Esophagus squamous epithelium (tissue), 5 donors: ENCODE measurements at regions not wholly inside any gene's neighbourhood (a gene's known extent, or its start where the extent isn't known, plus 50 kb on each side); places are given as distances from the start of the nearest gene placed in this dataset.

Experiments
- DNase-seq: peaks from one replicate; lab custom pipeline; 2025; lab: John Stamatoyannopoulos, UW
- H3K27ac ChIP-seq, 4 donors: fragments of 200-600 bp; sonication (generic); one replicate each; pipeline ENCODE4 v1.5.1; 2016 to 2019; ENCODE audit warnings: mild to moderate bottlenecking in 1 of 4
- H3K27me3 ChIP-seq, 4 donors: fragments of 200-600 bp; sonication (generic); 1 replicate in 3 of 4; 2 replicates in 1 of 4; pipeline versions ENCODE4 v1.5.1 to v1.6.0; 2017 to 2021; ENCODE audit warnings: antibody characterized with exemption in 1 of 4
- H3K36me3 ChIP-seq, 3 donors: fragments of 200-600 bp; sonication (generic); one replicate each; pipeline ENCODE4 v1.5.1; 2016 to 2019
- H3K4me1 ChIP-seq, 3 donors: fragments of 200-600 bp; sonication (generic); one replicate each; pipeline ENCODE4 v1.5.1; 2017 to 2019
- H3K4me3 ChIP-seq, 4 donors: fragments of 200-600 bp; sonication (generic); 1 replicate in 3 of 4; 2 replicates in 1 of 4; pipeline ENCODE4 v1.5.1; 2016 to 2019; ENCODE audit warnings: mild to moderate bottlenecking in 2 of 4, moderate library complexity in 1 of 4
- H3K9me3 ChIP-seq, 3 donors: fragments of 200-600 bp; sonication (generic); one replicate each; pipeline ENCODE4 v1.5.1; 2016 to 2019
- POLR2A ChIP-seq, 4 donors: fragments of 450-650 bp; IDR thresholded peaks; one replicate each; pipeline ENCODE4 v1.6.1; 2017; ENCODE audit warnings: antibody characterized with exemption in 4 of 4, mild to moderate bottlenecking in 4 of 4, moderate library complexity in 3 of 4
- WGBS, 2 donors: methylation state at CpG; one replicate each; pipeline ENCODE4 v1.1.5; 2018; 5-methylcytosine and 5-hydroxymethylcytosine counted together
- intact Hi-C: fragments of 100-400 bp; cut with DNase I; formaldehyde crosslinking; loops from one replicate; pipeline ENCODE4 v1.15.0; 2022
- TF ChIP-seq, protein P1 (sequence below), 6 experiments: fragments of 450-650 bp in 4 of 6; fragments of 200-600 bp in 2 of 6; sonication (generic) in 2 of 6; IDR thresholded peaks; one replicate each; pipeline ENCODE4 v1.5.1; 2016 to 2019; ENCODE audit warnings: antibody characterized with exemption in 6 of 6, mild to moderate bottlenecking in 4 of 6, moderate library complexity in 4 of 6
- donor health status: DM: yes; HTN: yes; CAD: no.

DNA sequence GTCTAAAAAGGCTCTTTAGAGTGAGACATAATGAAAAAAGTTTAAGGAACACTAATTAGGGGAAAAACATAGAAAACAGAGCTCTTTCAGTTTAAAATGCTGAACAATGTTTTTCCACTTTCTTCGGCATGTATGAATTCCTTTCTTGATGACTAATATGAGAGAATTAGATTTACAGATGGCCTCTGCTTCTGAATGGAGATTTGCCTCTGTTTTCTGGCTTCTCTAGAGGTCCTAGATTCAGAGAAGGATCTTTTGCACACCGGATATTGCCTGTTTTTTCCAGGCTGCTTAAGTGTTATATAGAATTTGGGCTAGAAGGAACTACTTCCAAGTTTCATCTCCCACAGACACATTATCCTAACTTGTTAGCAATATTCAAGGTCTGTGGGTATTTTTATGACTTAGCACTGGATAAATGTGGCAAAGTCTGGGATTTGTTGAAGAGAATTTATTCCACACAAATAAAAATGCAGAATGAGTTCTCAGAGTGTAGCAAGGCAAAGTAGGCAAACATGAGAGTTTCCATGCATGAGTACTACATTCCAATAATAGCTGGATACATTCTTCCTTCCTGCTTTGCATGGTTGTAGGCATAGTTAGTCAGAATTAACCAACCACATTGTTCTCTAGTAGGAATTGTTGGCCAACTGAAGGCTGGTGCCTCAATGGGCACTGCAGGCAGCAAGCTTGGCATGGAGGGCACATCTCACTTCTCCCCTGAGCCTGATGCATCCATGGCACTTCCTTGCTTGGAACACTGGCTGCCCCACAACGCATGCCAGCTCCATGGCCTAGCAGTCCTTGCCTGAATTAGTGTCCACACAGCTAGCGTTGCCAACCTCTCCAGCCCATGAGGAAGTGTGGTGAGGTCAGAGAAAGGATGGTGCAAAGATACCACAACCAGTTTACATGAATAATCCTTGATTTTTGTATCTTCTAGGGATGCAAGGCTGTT, 224.2 kb downstream of the CLIC5 start:
- intact Hi-C loops = no loop called here
- 80 to 83% methylated on average over 3 to 4 of the region's 4 CpGs for WGBS, 2 donors
- Histone ChIP-seq H3K4me1 (no peaks in the 10 kb centered on the region), H3K9me3 (no peaks in the 10 kb centered on the region), H3K27me3 (peaks cover 0 to 3% (median 0%) of the 10 kb centered on the region in 4 donors), H3K36me3 (no peaks in the 10 kb centered on the region), H3K27ac (no peak overlapping the region), H3K4me3 (no peak overlapping the region)
- TF ChIP-seq POLR2A (IDR thresholded peaks at IDR 0.05) = no peak
- TF ChIP-seq, protein P1, sequence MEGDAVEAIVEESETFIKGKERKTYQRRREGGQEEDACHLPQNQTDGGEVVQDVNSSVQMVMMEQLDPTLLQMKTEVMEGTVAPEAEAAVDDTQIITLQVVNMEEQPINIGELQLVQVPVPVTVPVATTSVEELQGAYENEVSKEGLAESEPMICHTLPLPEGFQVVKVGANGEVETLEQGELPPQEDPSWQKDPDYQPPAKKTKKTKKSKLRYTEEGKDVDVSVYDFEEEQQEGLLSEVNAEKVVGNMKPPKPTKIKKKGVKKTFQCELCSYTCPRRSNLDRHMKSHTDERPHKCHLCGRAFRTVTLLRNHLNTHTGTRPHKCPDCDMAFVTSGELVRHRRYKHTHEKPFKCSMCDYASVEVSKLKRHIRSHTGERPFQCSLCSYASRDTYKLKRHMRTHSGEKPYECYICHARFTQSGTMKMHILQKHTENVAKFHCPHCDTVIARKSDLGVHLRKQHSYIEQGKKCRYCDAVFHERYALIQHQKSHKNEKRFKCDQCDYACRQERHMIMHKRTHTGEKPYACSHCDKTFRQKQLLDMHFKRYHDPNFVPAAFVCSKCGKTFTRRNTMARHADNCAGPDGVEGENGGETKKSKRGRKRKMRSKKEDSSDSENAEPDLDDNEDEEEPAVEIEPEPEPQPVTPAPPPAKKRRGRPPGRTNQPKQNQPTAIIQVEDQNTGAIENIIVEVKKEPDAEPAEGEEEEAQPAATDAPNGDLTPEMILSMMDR (IDR thresholded peaks at IDR 0.05) = no peak
- no peak for DNase-seq

DNA sequence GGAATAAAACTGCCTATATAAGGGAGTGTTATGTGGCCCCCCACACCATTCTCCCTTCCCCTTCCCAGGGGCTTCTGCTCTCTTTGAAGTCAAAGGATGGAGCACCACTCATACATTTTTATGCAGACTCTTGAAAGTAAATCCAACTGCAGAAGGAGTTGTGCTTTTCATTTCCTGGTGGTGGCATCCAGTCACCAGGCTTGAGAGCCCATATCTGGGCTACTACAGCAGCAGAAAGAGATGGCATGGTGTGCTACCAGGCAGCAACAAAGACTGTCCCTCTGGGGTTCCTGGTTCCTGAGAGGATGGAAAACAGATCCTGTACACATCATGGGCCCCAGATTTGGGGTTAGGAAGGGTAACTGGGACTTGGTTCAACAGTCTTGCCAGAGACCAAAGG, 226.4 kb downstream of the CLIC5 start:
- Histone ChIP-seq H3K4me1 (no peaks in the 10 kb centered on the region), H3K4me3 (no peak overlapping the region), H3K27ac (no peak overlapping the region), H3K27me3 (no peaks in the 10 kb centered on the region), H3K36me3 (no peaks in the 10 kb centered on the region), H3K9me3 (no peaks in the 10 kb centered on the region)
- TF ChIP-seq POLR2A (IDR thresholded peaks at IDR 0.05) = no peak
- TF ChIP-seq, protein P1 (IDR thresholded peaks at IDR 0.05) = no peak
- intact Hi-C loops = no loop called here
- no peak for DNase-seq

DNA sequence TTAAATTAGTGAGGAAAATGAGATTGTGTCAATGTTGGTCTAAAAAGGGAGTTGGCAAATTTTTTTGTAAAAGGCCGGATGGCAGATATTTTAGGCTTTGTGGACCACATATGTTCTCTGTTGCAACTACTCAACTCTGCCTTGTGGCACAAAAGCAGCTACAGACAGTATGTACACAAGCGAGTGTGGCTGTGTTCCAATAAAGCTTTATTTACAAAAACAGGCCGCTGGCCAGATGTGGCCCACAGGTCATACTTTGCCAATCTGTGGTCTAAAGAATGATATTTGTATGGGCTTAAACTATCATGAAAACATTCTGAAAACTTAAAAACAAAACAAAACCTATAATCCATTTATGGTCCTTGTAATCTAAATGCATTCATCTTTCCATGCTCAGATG, 228.3 kb downstream of the CLIC5 start:
- no peaks in the 10 kb centered on the region for H3K4me1 ChIP-seq
- no peaks in the 10 kb centered on the region for H3K9me3 ChIP-seq
- no peak overlapping the region for H3K4me3 ChIP-seq
- H3K36me3 ChIP-seq = no peaks in the 10 kb centered on the region
- TF ChIP-seq, protein P1 (IDR thresholded peaks at IDR 0.05) = no peak
- no peak for TF ChIP-seq POLR2A (IDR thresholded peaks at IDR 0.05)
- no peak overlapping the region for H3K27ac ChIP-seq
- no peaks in the 10 kb centered on the region for H3K27me3 ChIP-seq
- intact Hi-C loops = no loop called here
- WGBS, 2 donors = 77 to 88% methylated on average over 3 of the region's 3 CpGs
- DNase-seq = no peak

DNA sequence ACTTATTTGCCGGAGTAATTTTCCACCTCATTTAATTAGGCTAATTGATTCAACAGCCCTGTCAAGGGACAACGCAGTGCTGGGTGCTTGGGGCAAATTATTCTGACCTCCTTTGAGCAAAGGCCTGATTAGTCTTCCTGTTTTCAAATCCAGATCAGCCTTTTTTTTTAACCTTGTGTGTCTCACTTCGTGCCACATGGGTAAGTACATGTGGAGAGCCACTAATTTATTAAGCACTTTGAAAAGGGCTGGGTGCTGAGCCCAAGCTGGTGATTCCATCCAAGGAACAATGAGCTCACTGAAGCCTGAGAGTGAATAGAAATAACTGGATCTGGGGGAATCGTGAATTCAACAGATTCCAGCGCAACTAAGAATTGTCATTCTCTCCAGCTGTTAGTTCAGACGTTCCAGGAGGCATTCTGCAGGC, 229.3 kb downstream of the CLIC5 start:
- DNase-seq = no peak
- intact Hi-C loops = no loop called here
- Histone ChIP-seq H3K4me1 (no peaks in the 10 kb centered on the region), H3K27ac (no peak overlapping the region), H3K36me3 (no peaks in the 10 kb centered on the region), H3K4me3 (no peak overlapping the region), H3K9me3 (no peaks in the 10 kb centered on the region), H3K27me3 (no peaks in the 10 kb centered on the region)
- no peak for TF ChIP-seq POLR2A (IDR thresholded peaks at IDR 0.05)
- TF ChIP-seq, protein P1 (IDR thresholded peaks at IDR 0.05) = no peak
- WGBS, 2 donors = 59 to 60% methylated on average over 6 of the region's 6 CpGs

DNA sequence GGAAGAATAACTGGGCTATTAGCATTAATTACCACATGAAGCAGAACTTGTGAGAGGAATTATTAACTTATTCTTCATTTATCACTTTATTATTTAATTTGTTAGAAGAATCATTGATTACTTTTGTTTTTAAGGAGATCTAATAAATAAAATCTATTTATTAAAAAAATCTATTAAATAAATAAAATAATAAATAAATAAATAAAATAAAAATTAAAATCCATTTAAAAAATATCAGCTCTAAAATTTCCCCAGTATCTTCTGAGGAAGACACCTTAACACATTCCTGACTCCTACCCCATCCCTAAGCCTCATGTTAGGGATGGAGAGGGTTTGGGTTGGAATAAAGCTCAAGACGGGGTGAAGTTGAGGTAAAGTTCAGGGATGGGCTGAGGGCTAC, 231.4 kb downstream of the CLIC5 start:
- Histone ChIP-seq H3K27me3 (no peaks in the 10 kb centered on the region), H3K4me3 (no peak overlapping the region), H3K36me3 (no peaks in the 10 kb centered on the region), H3K27ac (no peak overlapping the region), H3K9me3 (no peaks in the 10 kb centered on the region), H3K4me1 (no peaks in the 10 kb centered on the region)
- intact Hi-C loops = no loop called here
- WGBS, 2 donors = 93 to 100% methylated on average over 1 of the region's 1 CpG
- no peak for DNase-seq
- TF ChIP-seq, protein P1 (IDR thresholded peaks at IDR 0.05) = no peak
- no peak for TF ChIP-seq POLR2A (IDR thresholded peaks at IDR 0.05)
